HuH-7.5 (cell line): ENCODE measurements at regions not wholly inside any gene's neighbourhood (a gene's known extent, or its start where the extent isn't known, plus 50 kb on each side); places are given as distances from the start of the nearest gene placed in this dataset.

ENCODE experiments used
- DNase-seq: peaks from one replicate; pipeline ENCODE4 v3.0.0; 2011; ENCODE audit warnings: low spot score

DNA sequence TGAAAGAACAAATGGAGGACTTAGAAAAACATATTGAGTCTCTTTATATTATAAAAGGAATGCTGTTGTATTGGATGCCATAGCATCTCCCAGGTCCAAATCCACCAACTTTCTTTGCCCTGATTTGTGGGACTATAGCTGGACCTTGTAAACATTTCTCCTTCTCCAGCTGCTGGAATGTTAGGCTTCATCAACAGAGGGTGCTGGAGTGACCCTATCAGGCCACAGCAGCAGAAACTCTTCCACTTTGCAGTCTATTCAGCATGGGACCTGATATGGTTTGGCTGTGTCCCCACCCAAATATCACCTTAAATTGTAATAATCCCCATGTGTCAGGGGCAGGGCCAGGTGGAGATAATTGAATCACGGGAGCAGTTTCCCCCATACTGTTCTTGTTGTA is 138.4 kb upstream of the ARL4C start:
- no peak for DNase-seq

DNA sequence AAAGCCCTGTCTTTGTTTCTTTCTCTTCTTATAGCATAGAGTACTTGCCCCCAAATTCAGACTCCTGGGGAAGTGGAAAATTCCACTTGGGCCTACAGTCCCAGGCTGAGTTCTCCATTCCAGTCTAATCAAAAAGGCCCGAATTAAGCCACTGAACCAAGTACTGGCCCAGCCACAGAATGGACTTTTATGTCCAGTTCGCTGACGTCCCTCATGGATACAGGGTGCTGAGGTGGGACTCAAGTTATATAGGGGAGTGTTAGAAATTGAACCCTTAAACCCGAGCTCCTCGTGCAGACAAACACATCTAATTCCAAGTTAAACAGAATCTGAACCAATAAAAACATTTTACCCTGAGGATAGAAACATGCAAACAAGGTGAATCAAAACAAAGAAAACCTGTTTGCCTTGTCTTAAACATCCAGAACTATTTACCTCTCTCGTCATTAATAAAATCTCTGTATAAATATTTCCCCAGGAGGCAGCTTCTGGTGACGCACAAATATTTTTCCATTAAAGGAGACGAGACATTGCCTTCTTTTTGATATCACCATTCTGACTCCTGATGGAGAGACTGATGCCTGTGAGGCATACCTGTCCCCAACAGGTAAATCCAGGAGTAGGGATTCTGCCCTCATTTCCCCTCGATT is 136.8 kb upstream of the ARL4C start:
- no peak for DNase-seq

DNA sequence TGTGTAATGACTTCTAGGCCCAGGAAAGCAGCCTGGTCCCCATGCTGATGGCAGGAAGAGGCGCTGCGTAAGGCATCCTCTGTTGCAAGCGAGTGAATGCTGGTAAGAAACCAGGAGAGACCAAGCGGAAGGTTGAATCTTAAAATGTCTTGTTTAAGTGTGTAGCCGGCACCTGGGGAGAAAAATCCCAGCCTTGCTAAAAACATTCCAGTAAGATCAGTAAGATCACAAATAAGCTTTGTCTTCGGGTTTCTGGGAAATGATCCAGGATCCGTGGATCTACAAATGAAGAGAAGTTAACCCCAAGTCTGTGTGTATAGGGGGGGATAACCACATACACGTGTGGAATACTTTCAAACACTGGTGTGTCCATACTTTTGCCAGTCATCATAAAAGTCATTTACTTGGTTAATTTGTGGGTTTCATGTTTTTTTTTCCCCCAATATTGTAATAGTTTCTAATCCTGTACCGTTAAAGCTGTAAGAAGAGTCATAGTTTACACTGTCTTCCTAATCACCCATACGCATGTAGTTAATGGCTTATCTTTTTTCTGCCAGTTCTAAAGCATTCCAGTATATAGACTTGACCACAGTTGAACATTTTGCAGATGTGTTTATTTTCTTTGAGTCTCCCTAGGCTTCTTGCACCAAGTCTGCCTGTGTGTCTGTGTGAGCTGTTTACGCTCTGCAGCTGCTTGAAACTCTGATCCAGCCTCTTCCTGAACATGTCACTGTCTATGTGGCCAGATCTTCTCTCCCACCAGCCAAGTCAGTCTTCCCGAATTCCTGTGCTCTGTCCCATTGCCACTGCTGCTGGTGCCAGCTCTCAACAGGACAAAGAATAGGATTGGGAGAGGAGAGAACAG is 135.9 kb upstream of the ARL4C start:
- no peak for DNase-seq

DNA sequence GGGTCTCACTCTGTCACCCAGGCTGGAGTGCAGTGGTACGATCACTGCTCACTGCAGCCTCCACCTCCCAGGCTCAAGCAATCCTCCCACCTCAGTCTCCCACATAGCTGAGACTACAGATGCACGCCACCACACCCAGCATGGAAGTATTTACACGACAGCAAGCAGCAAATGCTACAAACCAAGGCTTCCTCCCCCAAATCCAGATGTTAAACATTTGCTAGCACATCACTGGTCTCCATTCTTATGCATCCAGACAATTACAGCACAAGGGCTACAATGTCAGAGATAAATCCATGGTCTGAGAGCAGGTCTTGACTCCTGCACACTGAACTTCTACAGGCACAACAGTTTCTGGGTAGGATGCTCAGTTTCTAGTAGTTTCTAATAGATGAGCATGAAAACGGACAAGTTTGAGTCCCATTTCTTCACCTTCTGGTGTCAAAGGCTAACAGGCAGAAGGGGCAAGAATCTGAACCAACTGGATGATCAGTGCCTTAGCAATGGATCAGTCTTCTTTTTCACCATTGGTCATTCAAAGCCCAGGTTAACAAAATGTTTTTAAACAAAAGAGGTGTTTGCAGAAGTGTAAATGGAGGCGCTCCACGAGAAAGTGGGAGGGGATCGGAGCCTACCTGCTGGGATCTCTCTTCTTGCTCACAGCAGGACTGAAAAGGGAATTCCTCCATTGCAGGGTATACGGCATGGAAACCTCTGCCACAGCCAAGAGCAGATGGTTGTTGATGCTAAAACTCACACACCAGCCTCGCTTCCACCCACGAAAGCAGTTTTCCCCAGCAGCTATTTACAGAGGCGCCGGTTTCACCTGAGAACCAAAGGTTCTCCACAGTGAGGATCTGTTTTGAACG is 135.0 kb upstream of the ARL4C start:
- no peak for DNase-seq

DNA sequence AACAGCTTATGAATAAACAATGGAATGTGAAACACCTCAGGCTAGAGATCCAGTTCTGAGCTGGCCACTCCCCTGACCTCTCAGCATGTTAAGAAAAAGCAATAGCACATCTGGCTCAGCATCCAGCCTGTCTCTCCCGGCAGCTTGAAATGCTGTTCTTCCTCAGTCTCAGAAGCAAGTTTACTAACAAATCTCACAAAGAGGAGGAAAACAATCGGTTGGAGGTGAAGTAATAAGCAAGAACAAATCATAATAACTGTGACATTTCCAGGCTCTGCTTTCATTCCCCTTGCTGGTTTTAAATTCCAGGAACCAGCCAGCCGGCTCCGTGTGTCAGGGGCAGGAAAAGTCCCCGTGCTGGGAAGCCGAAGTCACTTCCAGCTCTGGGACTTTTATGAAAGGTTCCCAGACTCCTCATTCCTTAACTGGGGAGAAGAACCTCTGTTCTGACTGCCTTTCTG is 133.9 kb upstream of the ARL4C start:
- no peak for DNase-seq

DNA sequence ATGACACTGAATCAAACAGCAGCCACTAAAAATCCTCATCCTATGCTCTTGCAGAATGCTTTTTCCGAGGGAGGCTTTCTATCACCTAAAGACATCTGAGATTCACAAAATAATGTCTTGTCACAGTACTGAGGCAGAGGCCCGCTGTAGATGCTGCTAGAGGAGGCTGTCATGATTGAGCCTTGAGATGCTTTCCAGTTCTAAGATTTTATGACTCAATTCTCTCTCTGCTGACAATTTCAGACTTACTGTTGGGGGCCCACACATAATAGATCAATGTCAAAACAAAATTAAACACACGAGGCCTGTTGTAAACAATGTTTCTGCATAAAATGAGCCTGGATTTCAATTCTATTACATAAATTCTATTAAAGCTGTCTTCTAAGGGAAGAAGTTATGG is 132.7 kb upstream of the ARL4C start:
- no peak for DNase-seq

DNA sequence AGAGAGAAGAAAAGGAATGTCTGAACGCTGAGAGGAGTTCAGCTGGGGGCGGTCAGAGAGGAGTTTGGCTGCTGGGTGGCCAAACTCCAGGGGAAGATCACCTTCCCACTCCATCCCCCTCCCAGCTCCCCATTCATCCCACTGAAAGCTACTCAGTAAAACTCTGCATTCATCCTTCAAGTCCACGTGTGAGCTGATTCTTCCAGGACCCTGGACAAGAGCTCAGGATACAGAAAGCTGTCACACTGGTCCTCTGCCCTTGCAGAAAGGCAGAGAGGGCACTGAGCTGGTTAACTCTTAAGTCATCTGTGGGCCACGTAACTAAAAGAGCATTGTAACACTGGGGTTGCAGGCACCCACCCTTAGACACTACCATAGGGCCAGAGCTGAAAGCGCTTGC is 132.1 kb upstream of the ARL4C start:
- DNase-seq: no peak

DNA sequence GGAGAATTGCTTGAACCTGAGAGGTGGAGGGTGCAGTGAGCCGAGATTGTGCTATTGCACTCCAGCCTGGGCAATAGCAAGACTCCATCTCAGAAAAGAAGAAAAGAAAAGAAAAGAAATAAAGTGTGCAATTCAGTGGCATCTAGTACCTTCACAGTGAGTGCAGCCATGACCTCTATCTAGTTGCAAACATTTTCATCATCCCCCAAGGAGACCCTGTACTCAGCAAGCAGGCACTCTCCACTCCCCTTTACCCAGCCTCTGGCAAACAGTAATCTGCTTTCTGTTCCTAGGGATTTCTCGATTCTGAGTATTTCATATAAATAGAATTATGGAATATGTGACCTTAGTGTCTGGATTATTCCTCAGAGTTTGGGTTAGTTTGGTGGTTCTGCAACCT is 130.4 kb upstream of the ARL4C start:
- DNase-seq: no peak

DNA sequence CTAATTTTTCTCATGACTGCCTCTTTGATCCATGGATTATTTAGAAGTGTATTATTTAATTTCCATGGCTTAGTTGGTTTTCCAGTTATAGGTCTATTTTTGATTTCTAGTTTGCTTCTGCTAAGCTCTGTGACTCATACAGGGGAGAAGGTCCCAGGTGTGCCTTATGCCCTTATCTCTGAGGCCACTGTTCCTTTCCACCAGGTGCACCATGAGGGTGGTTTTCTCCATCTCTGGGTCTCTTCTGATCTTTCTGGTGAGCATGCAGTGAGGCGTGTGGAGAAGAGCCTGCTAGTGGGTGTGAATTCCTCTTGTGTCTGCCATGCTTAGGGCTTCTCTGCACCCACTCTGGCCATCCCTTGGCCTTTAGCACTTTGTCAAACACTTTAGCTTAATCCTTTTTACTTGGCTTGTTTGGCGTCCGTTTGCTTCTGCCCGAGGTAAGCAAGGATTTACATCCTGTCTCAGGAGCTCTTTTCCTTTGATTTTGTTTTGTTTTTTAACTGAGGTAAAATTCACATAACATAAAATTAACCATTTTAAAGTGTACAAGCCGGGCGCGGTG is 129.8 kb upstream of the ARL4C start:
- DNase-seq: no peak

DNA sequence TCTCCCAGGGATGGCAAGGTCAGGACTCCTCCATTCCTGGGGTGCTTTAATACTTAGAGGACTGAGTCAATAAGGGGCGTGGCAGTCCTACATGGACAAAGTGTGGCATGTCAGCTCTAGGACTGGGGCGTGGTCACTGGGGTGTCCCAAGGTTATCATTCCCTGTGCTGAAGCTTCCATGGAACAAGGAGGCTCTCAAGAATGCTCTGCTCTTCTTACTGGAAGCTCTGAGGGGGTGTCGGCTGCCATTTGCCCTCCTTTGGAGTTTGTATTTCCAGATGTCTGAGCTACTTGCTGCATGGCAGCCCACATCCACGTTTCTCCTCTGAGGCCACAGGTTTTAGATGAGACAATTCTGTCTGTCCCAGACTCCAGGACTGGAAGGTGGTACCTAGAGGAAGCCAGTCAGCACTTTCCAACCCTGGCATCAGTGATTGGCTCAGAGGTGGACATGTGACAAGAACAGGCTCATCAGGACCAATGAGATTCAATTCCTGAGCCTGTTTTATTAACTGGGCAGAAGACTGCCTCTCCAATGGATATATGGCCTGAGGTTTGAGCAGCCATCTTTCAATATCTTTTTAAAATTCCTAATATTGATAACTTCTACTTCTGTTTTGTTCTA is 128.9 kb upstream of the ARL4C start:
- no peak for DNase-seq

DNA sequence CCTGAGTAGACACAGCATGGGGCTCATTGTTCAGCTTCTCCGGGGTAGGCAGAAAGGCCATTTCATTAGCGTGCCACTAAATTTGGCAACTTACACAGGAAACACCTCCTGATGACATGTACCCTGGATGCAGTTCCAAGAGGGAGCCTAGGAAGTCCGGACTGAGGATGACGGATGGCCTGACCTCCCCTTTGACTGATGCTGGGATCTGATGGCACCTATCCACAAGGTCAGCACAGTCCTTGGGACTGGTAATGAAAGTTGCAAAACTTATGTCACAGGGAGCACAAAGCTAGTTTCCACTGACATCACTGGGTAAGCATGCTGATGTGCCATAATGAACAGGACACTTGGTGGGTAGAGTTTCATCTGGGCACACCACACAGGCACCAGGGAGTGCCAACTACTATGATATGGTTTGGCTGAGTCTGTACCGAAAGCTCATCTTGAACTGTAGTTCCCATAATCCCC is 126.7 kb upstream of the ARL4C start:
- DNase-seq: no peak

DNA sequence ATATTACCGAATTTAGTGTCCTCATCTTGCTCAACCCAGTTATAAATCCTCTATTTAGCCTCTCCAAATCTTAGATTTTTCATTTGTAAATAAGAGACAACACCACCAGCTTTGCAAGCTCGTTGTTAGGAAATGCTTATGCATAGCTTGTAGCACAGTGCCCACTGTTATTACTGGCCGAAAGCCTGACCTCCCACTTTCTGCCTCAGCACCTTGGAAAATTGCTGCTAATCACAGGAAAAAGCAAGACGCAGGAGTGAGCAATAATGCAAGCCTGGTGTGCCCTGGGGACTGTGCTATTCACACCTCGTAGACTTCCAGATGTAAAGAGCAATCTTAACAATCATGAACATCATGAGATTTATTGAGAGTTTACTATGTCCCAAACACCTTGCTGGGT is 124.2 kb upstream of the ARL4C start:
- DNase-seq: no peak

DNA sequence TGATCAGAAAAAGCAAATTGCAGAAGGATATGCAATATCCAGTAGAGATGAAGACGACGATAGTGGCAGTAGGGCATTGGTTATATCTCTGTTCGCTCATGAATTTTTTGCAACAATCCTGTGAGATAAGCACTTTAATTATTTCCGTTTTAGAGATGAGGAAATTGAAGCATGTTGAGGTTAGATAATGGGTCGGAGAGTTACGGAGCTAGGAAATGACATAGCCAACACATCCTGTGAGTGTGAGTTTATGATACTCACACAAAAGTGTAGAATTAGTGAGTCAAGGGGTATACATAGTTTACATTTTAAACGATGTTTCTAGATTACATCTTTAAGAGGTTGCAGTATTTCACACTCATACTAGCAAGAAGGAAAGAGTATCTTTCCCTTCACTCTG is 123.1 kb upstream of the ARL4C start:
- DNase-seq: no peak

DNA sequence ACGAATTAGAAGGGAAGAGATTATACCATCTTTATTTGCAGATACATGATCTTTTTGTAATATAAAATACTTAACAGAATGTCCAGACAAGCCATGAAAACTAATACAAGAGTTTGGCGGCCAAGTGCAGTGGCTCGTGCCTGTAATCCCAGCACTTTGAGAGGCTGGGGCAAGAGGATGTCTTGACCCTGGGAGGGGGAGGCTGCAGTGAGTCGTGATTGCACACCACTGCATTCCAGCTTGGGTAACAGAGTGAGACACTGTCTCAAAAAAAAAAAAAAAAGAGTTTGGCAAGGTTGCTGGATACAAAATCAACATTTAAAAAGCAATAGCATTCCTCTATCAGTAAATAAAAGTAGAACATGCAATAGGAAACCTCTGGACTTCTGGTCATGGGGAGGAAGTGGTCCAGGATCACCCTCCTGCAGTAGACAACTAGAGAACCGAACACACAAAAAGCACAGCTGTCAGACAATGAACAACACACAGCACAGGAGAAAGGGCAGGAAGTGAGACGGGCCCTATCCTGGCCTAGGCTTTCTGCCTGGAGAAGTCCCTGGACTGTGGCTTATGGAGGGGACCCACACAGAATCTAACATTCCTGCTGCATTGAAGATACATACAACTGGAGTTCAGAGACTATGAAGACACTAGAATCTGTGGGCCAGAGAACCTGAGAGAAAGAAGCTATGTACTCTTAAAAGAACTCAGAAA is 118.9 kb upstream of the ARL4C start:
- DNase-seq: no peak

DNA sequence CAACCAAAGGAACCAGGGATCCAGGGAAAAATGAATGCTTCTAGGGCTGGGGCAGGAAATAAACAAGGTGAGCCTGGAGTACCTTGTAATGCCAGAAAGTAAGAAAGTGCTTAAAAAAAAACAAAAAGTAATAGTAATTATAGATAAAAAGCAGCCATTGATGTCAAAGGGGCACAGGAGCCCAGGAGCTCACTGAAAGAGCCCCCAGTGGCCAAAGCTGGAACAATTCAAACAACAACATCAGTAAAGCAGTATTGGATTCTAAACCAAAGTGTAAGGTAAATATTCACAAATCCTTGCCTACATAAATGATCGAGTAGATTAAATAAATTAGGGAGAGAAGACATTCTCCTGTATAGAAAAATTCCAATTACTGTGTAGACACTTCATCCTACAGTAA is 114.3 kb upstream of the ARL4C start:
- DNase-seq: no peak

DNA sequence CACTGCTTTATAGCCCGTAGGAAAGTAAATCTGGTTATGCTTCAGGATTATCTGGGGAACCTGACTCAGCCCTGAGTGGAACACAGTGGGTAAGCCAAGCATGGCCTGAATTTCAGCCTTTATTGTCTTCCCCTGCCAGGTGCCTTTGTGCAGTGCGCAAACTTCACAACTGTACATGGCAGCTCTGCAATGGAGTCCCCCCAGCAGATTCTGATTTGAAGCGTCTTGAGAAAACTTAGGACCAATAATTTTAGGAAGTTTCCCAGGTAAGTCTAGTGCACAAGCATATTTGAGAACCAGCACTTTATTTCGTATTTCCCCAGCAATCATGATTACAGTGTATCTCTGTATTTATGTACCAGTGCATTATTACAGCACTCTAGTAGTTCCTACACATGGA is 112.1 kb upstream of the ARL4C start:
- DNase-seq: no peak

DNA sequence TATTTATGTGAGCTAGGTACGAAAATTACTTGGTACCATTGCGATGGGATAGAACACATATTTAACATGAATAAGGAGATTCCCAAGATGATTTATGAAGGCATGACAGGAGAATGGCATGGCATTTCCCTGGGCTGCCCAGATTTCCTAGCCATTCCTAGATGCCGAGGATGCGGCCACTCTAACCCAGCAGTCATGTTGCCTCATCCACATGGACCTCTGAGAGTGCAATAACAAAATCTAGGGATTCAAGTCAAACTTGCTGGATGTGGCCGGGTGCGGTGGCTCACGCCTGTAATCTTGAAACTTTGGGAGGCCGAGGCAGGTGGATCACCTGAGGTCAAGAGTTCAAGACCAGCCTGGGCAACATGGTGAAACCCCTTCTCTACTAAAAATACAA is 110.8 kb upstream of the ARL4C start:
- no peak for DNase-seq

DNA sequence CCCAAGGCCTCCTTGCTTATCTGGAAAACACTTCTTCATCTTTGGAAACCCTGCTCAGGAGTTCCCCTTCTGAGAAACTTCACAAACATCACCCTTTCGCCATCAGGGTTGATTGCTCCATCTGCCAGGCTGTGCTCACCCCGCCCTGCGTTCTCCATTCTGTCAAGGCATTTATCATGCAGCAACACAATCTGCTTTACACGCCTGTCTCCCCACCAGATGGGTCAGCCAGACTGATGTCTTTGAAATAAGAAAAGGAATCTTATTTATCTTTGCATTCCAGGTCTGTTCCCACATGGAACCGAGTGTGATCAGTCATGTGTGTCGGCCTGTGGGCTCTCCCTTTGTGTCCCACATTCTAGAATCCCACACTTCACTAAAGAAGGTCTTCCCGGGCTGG is 110.0 kb upstream of the ARL4C start:
- DNase-seq: no peak

DNA sequence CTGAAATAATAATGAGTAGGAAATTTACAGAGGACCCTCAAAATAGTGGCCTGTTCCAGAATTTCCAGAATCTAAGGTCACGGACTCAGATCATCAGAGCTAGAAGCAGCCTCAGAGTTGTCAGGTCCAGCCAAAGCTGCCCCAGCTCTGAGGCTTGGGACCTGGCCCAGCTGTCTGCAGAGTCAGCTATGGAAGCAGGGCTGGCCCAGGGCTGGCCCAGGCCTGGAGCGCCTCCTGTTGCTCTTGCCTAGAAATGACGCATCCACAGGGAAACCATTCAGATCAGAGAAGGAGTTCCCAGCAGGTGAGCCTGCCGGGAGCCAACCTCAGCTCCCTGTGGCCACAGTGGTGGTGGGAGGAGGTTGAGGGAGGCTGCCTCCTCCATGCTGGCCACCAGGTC is 106.7 kb upstream of the ARL4C start:
- no peak for DNase-seq

DNA sequence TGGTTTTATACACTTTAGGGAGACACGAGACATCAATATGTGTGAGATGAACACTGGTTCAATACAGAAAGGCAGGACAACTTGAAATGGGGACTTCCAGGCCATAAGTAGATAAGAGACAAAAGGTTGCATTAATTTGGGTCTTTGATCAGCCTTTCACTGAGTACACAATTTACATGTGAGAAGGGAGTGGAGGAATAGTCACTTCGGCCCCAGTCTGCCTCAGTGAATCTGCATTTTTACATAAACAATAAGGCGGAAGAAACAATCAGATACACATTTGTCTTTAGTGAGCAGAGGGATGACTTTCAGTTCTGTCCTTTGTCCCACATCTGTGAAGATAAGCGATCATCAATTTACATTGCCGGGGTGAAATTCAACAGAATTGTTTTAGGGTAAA is 104.3 kb upstream of the ARL4C start:
- no peak for DNase-seq

DNA sequence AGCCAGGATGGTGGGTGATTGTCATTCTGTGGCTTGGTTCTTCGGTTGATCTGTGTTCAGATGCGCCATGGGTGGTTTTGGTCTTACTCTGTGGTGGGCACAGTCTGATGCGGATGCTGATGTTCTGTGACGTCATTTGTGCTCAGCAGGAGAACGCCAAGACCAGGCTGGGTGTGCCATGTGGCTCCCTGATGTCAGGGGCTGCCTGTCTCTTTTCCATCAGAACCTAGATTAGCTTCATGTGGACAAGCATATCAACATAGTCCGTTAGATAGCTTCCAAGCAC is 100.6 kb upstream of the ARL4C start:
- DNase-seq: no peak
